HUES64 (cell line): ENCODE measurements at regions not wholly inside any gene's neighbourhood (a gene's known extent, or its start where the extent isn't known, plus 50 kb on each side); places are given as distances from the start of the nearest gene placed in this dataset.

Experiments used
- H3K27ac ChIP-seq: 2 replicates; pipeline ENCODE4 v1.7.0; 2013; ENCODE audit warnings: low read depth, low read length, inconsistent platforms
- H3K27me3 ChIP-seq: 2 replicates; pipeline ENCODE4 v1.6.1; 2013; ENCODE audit warnings: mild to moderate bottlenecking, low read length; ENCODE audit not compliant: insufficient read depth
- H3K36me3 ChIP-seq: 2 replicates; pipeline ENCODE4 v1.6.1; 2013; ENCODE audit warnings: mild to moderate bottlenecking, low read length; ENCODE audit not compliant: insufficient read depth
- H3K4me1 ChIP-seq: 2 replicates; pipeline ENCODE4 v1.6.1; 2013; ENCODE audit warnings: mild to moderate bottlenecking, low read length, moderate library complexity; ENCODE audit not compliant: insufficient read depth
- H3K4me3 ChIP-seq: 2 replicates; pipeline ENCODE4 v1.5.1; 2013; ENCODE audit warnings: mild to moderate bottlenecking, low read length, moderate library complexity
- H3K9ac ChIP-seq: 2 replicates; pipeline ENCODE4 v1.6.1; 2013; ENCODE audit warnings: mild to moderate bottlenecking, low read depth, low read length
- H3K9me3 ChIP-seq: 2 replicates; pipeline ENCODE4 v1.6.1; 2013; ENCODE audit warnings: low read depth, low read length; ENCODE audit not compliant: insufficient read depth
- WGBS: fragments of 150-250, 120-280 bp; methylation state at CpG from one replicate; pipeline ENCODE4 v1.1.7; 2013; ENCODE audit warnings: missing lambda C conversion rate; 5-methylcytosine and 5-hydroxymethylcytosine counted together

DNA sequence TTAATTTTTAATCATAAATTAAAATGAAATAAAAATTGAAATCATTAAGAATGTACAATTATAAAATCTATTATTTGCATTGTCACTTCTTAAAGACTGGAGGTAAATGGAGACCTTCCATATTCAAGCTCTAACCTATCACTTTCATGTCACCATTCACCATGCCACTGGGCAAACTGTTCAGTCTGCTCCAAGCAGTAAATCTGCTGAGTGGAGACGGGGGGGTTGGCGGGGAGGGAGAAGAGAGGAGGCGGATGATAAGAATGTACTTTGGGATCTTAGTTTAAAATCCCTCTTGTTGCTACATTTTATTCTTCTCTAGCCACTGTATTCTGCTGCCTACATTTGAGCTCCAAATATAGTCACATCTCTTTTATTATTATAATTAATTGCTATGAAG, 365.9 kb upstream of the NFIA start:
- Histone ChIP-seq H3K27ac (no peak overlapping the region), H3K27me3 (no peaks in the 10 kb centered on the region), H3K4me3 (no peak overlapping the region), H3K9me3 (no peaks in the 10 kb centered on the region), H3K4me1 (no peaks in the 10 kb centered on the region), H3K9ac (no peak overlapping the region), H3K36me3 (no peaks in the 10 kb centered on the region)
- 79% methylated on average over 3 of the region's 3 CpGs for WGBS

DNA sequence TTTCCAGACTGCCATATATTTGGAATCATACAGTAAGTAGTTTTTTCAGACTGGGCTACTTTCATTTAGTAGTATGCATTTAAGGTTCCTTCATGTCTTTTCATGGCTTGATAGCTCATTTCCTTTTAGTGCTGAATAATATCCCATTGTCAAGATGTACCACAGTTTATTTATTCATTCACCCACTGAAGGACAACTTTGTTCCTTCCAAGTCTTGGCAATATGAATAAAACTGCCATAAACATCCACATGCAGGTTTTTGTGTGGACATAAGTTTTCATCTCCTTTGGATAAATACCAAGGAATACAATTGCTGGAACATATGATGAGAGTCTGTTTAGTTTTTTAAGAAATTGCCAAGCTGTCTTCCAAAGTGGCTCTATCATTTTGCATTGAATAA, 366.4 kb upstream of the NFIA start:
- H3K36me3 ChIP-seq, result no peaks in the 10 kb centered on the region
- no peak overlapping the region for H3K4me3 ChIP-seq
- no peak overlapping the region for H3K9ac ChIP-seq
- H3K4me1 ChIP-seq, result no peaks in the 10 kb centered on the region
- no peaks in the 10 kb centered on the region for H3K9me3 ChIP-seq
- H3K27me3 ChIP-seq, result no peaks in the 10 kb centered on the region
- no peak overlapping the region for H3K27ac ChIP-seq

DNA sequence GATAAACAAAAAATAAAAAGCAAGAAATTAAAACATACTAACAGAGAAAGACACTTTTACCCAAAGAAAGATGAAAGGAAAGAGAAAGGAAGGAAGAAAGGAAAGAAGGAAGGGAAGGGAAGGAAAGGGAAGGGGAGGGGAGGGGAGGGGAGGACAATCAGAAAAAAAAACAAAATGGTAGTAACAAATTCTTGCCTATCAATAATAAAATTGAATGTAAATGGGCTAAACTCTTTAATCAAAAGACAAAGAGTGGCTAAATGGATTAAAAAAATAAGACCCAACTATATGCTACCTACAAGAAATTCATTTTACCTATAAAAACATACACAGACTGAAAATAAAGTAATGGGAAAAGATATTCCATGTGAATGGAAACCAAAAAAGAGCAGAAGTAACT, 372.9 kb upstream of the NFIA start:
- Histone ChIP-seq H3K27me3 (no peaks in the 10 kb centered on the region), H3K9ac (no peak overlapping the region), H3K36me3 (no peaks in the 10 kb centered on the region), H3K27ac (no peak overlapping the region), H3K4me3 (no peak overlapping the region), H3K9me3 (no peaks in the 10 kb centered on the region), H3K4me1 (no peaks in the 10 kb centered on the region)

DNA sequence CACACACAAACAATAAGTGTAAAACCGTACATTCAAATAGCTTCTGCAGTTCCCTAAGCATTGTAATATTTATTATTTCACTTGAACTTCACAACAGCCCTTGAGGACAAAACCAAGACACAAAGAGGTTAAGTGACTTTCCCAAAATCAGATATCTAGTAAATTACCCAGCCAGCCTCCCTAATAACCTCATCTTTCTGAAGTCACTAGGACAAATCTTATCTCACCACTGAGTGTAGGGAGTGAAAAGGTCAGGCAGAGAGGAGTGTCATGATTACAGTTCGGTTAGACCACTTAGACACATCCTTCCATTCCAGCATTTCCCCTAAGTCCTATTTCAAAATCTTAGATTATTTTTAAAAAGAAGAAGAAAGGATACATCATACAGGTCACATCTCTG, 377.3 kb upstream of the NFIA start:
- H3K4me3 ChIP-seq, result no peak overlapping the region
- H3K27ac ChIP-seq, result no peak overlapping the region
- no peaks in the 10 kb centered on the region for H3K27me3 ChIP-seq
- H3K9me3 ChIP-seq, result no peaks in the 10 kb centered on the region
- H3K4me1 ChIP-seq, result no peaks in the 10 kb centered on the region
- WGBS, result 58% methylated on average over 1 of the region's 2 CpGs
- H3K36me3 ChIP-seq, result no peaks in the 10 kb centered on the region
- no peak overlapping the region for H3K9ac ChIP-seq

DNA sequence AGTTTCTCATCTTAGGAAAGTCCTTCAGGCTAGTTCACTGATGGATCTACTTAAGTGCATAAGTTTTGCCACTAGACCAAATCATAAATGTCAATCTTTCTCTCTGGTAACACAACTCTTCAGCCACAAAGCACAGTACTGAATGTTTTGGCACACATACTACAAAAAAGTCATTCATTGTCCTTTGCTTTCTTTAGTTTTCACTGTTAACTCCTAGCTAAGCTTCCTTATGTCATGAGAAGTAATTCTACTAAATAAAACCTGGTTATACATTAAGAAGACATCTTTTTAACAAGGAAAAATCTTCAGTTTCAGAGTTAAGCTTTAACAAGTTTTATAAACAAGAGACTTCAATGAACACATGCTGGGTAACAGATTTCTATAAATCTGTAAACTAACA, 379.2 kb upstream of the NFIA start:
- H3K27ac ChIP-seq, result no peak overlapping the region

DNA sequence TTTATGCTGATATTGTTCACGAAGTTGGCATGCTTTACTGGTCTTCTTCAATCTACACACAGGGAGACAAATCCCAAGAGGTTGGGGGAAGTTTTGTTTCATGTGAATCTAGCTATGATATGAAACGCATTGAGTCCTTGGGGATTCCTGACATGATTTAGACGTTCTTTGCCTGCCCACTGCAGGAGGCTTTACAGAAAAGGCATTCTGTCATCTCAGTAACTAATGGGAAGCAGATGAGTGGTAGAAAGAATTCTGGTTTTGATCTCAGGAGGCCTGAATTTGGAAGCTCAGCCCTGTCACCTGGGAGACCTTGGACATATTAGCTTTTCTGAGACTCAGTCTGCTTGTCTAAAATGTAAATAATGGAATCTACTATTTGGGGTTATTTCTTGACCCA, 383.0 kb upstream of the NFIA start:
- H3K9me3 ChIP-seq, result no peaks in the 10 kb centered on the region
- no peak overlapping the region for H3K27ac ChIP-seq
- 0 out of 2 replicates have a peak, but pooled peaks cover 2% of the 10 kb centered on the region for H3K4me1 ChIP-seq
- no peaks in the 10 kb centered on the region for H3K27me3 ChIP-seq
- H3K36me3 ChIP-seq, result no peaks in the 10 kb centered on the region
- H3K9ac ChIP-seq, result no peak overlapping the region
- WGBS, result 89% methylated on average over 3 of the region's 3 CpGs
- no peak overlapping the region for H3K4me3 ChIP-seq

More for the DNA sequence above, 379.2 kb upstream of the NFIA start:
- Histone ChIP-seq H3K36me3 (no peaks in the 10 kb centered on the region), H3K9me3 (no peaks in the 10 kb centered on the region), H3K9ac (no peak overlapping the region), H3K27me3 (no peaks in the 10 kb centered on the region), H3K4me1 (0 out of 2 replicates have a peak, but pooled peaks cover under 1% of the 10 kb centered on the region), H3K4me3 (no peak overlapping the region)

DNA sequence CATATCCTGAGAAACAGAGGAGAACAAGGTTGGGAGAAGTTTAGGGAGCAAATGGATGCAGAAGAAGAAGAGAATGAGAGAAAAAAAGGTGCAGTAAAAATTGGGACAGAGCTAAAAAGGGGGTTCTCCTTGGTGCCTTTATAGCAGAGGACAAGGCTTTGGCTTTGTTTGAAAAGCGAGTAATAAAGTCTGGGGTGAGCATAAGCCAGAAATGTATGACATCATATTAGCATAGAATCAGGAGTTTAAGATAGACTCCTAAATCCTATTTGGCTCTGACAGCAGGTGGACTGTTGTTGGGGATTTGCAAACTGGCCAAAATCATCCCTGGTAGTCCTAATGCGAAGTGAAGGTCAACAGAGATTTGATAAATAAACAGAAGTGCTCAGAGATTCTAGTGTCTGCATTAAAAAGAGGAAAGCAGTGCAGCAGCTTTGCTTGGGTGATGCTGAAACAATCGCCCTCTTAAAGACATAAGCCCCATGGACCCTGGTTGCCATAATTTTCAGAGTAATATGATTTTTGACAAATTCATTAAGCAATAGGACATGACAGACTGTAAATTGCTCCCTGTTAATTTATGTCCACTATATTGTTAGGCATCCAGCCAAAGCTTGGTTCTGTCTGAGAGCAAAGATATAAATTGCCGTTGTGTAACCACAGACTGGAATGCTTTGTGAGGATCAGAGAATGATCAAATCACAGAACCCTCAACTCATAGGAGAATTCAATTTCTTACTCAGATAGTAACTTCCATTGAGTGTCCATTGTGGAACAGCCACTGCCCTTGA, 385.0 kb upstream of the NFIA start:
- H3K27me3 ChIP-seq, result no peaks in the 10 kb centered on the region
- no peak overlapping the region for H3K27ac ChIP-seq
- H3K9ac ChIP-seq, result no peak overlapping the region
- 0 out of 2 replicates have a peak, but pooled peaks cover 2% of the 10 kb centered on the region for H3K4me1 ChIP-seq
- H3K9me3 ChIP-seq, result peaks cover 10% of the 10 kb centered on the region; the same call in 1 of the 2 replicates
- no peak overlapping the region for H3K4me3 ChIP-seq
- H3K36me3 ChIP-seq, result no peaks in the 10 kb centered on the region
- 91% methylated on average over 4 of the region's 4 CpGs for WGBS

DNA sequence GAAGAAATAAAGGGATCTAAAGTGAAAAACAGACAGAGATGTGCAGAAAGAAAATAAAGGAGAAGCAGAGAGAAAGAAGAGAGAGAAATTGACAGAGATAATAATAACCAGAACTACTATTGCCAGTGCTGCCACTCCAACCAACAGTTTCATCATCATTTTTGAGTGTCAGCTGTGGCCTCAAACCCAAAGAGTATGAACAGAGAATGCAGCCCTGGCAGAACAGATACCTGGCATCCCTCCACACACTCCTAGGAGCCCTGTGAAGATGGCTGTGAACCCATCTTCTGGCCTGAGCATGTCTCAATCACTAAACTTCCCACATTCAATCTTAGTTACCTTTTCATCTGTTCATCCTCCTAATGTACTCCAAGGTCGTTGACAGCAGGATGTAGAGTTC, 385.8 kb upstream of the NFIA start:
- Histone ChIP-seq H3K9ac (no peak overlapping the region), H3K4me1 (0 out of 2 replicates have a peak, but pooled peaks cover 2% of the 10 kb centered on the region)
- 92% methylated on average over 1 of the region's 1 CpG for WGBS

DNA sequence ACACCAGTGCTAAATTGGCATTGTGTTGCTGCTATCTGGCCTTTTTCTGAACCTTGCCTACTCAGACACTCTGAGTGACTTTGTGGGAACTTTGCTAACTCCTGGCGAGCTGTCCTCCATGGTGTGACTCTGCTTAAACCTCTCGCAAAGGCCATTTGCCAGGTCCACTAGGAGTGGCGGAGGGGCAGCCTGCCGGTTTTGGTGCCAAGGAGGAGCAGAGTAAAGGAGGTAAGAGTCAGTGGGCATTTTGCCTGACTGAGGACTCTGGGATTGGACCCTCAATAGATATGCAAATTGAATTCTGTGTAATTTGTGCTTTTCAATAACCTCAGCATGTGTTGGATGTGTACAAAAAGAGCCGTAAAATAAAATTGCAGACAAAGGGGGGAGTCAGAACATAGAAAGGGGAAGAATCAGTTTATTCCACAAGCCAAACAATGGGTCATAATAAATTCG, 386.6 kb upstream of the NFIA start:
- Histone ChIP-seq H3K27ac (no peak overlapping the region), H3K27me3 (no peaks in the 10 kb centered on the region), H3K4me3 (no peak overlapping the region), H3K9ac (no peak overlapping the region), H3K4me1 (0 out of 2 replicates have a peak, but pooled peaks cover 2% of the 10 kb centered on the region), H3K9me3 (peaks cover 10% of the 10 kb centered on the region; the same call in 1 of the 2 replicates), H3K36me3 (no peaks in the 10 kb centered on the region)
- 93% methylated on average over 6 of the region's 6 CpGs for WGBS

More for the DNA sequence above, 385.8 kb upstream of the NFIA start:
- no peaks in the 10 kb centered on the region for H3K27me3 ChIP-seq
- H3K27ac ChIP-seq, result no peak overlapping the region
- H3K36me3 ChIP-seq, result no peaks in the 10 kb centered on the region
- H3K4me3 ChIP-seq, result no peak overlapping the region
- peaks cover 10% of the 10 kb centered on the region; the same call in 1 of the 2 replicates for H3K9me3 ChIP-seq

DNA sequence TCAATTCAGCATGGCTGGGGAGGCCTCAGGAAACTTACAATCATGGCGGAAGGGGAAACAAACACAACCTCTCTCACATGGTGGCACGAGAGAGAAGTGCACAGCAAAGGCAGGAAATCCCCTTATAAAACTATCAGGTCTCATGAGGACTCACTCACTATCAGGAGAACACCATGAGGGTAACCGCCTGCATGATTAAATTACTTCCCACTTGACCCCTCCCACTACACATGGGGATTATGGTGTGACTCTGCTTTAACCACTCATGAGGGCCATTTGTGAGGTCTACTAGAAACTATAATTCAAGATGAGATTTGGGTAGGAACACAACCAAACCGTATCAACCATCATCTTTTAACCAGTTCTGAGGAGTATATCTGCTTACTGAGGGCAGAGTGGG, 387.4 kb upstream of the NFIA start:
- H3K27ac ChIP-seq, result no peak overlapping the region
- no peaks in the 10 kb centered on the region for H3K27me3 ChIP-seq
- H3K36me3 ChIP-seq, result no peaks in the 10 kb centered on the region
- no peak overlapping the region for H3K9ac ChIP-seq
- peaks cover 10% of the 10 kb centered on the region; the same call in 1 of the 2 replicates for H3K9me3 ChIP-seq
- WGBS, result 79% methylated on average over 3 of the region's 4 CpGs
- H3K4me1 ChIP-seq, result 0 out of 2 replicates have a peak, but pooled peaks cover 2% of the 10 kb centered on the region
- H3K4me3 ChIP-seq, result no peak overlapping the region

DNA sequence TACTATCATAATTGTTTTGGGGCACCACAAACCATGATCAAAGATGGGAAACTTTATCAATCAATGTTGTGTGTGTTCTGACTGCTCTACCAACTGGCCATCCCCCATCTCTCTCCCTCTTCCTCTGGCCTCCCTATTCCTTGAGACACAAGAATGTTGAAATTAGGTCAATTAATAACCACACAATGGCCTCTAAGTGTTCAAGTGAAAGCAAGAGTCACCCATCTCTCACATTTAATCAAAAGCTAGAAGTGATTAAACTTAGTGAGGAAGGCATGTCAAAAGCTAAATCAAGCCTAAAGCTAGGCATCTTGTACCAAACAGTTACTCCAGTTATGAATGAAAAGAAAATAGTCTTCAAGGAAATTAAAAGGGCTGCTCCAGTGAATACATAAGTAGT, 390.3 kb upstream of the NFIA start:
- Histone ChIP-seq H3K36me3 (no peaks in the 10 kb centered on the region), H3K27me3 (no peaks in the 10 kb centered on the region), H3K4me1 (no peaks in the 10 kb centered on the region), H3K27ac (no peak overlapping the region), H3K4me3 (no peak overlapping the region), H3K9me3 (peaks cover 10% of the 10 kb centered on the region; the same call in 1 of the 2 replicates), H3K9ac (no peak overlapping the region)
